SHP77 (cell line): ENCODE measurements at regions not wholly inside any gene's neighbourhood (a gene's known extent, or its start where the extent isn't known, plus 50 kb on each side); places are given as distances from the start of the nearest gene placed in this dataset.
A peak's percentile ranks its signal among the peaks of the same experiment; 100 is the strongest.
"Not testable (repeated sequence)": the region's sequence is repeated elsewhere in the genome, so short reads cannot be mapped to it uniquely, and the experiment has no call there.

Experiments
- DNase-seq, 2 experiments: peaks; one replicate each; lab custom pipeline; 2025; lab: John Stamatoyannopoulos, UW

GRCh38 chr2:47690132-47690531 lies 92.8 kb upstream of the MSH6 start:
- DNase-seq: no peak

DNA sequence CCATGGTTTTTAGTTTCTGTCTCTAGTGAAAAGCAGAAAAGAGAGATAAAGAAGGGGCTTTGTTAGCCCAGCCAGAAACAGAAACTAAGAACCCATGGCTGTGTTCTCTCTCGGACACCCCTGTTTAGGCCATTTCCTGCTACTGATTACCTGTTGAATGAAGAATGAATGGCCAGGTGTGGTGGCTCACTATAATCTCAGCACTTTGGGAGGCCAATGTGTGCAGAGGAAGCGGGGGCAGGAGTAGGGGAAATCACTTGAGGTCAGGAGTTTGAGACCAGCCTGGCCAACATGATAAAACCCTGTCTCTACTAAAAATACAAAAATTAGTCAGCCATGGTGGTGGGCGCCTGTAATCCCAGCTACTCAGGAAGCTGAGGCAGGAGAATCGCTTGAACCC lies 93.8 kb upstream of the MSH6 start:
- not testable (repeated sequence) for DNase-seq

DNA sequence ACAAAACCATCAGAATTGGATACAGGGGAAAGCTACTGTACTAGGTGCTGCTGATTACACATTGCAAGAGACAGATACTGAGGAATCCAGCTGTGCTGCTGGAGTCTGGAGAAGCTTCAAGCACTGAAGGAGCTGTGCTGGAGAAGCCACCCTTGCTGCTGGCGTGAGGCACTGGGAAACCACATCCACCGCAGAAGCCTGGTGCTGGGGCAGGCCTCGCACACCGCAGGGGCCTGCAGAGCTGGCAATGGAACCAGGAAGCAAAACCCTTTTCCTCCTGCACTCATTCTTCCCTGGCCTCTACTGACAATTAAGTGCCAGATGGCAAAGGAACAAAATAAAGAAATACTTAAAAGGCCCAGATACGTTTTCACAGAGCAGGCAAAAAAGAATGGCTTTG lies 94.4 kb upstream of the MSH6 start:
- no peak for DNase-seq

DNA sequence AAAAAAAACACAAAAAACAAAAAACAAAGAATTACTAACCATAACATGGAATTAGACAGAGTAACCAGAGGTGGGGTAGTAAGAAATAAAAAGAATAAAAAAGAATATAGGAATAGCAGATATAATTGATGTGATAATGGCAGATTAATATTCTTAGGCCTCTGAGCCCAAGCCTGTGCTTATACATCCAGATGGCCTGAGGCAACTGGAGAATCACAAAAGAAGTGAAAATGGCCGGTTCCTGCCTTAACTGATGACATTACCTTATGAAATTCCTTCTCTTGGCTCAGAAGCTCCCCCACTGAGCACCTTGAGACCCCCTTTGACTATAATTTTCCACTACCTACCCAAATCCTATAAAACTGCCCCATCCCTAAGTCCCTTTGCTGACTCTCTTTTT lies 95.1 kb upstream of the MSH6 start:
- no peak for DNase-seq

GRCh38 chr2:47686018-47686417 lies 96.9 kb upstream of the MSH6 start:
- DNase-seq: no peak

DNA sequence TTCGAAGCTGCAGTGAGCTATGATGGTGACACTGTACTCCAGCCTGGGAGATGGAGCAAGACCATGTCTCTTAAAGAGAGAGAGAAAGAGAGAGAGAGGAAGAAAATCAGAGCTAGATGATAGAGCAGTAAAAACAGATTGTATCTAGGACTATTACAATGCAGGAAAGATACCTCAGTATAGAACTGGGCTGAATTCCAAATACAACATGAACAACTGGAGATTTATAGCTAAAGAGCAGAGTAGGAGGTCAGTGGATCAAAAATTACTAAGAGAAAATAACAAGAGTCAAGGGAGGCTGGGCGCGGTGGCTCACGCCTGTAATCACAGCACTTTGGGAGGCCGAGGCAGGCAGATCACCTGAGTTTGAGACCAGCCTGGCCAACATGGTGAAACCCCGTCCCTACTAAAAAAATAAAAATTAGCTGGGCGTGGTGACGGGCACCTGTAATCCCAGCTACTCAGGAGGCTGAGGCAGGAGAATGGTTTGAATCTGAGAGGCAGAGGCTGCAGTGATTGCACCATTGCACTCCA lies 100.7 kb upstream of the MSH6 start:
- no peak for DNase-seq

GRCh38 chr2:47676261-47676926 lies 105.6 kb upstream of the KCNK12 start:
- DNase-seq: no peak

DNA sequence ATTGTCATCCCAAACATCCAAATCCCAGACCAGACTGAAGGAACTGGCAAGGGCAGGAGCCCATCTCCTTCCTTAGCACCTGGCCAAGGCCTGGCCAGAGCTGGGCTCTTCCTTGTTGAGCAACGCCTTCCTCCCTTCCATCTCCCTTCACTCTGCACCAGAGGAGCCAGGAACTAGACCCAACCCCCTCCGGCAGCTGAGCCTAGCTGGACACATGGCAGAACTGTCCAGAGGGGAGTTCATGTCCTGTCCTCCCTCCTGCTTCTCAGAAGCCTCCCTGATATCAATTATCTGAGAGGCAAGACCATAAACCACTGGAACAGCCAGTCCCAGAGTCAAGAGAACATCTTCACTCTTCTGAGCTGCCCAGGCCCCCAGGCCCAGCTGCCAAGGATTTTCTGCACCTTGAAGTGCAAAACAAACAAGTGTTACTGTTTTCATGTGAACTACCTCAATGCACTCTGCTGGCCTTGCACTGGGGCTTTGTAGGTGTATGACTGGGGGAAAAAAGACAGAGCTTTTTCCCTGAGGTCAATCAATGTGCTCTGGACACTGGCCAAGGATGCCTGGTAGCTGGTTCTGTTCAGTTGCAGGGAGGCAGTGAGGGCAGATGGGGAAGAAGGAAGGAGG lies 104.5 kb upstream of the KCNK12 start:
- DNase-seq: no peak

- no peak for DNase-seq
Observed at GRCh38 chr2:47666332-47666731, 95.5 kb upstream of the KCNK12 start.

- no peak for DNase-seq
Observed at GRCh38 chr2:47664817-47665216, 94.0 kb upstream of the KCNK12 start.

DNA sequence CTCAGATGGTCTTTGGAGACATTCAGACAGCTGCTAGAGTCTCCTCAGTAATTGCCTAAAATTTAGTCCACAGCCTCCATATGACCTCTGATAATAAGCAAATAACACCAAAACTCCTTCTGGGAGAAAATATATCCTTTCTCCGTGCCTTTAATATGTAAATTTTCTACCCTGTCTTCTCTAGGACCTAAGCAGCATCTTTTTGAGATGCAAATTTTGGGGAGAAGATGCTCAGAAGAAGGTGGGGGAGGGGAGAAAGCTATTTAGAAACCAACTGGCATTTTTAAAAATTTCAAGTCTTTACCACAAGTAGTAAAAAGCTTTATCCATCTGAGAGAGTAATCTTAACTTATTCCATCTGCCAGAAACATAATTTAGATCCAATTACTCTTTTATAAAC lies 91.8 kb upstream of the KCNK12 start:
- no peak for DNase-seq

DNA sequence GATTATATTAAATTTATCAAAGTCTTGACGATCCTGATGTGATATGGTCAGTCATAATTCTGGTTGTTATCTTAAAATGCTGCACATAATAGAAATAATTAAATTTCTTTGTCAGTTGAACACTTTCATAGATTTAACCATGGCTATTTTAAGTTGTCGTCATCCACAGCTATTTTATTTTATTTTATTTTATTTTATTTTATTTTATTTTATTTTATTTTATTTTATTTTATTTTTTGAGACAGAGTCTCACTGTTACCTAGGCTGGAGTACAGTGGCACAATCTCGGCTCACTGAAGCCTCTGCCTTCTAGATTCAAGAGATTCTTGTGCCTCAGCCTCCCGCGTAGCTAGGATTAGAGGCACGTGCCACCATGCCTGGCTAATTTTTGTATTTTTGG lies 90.5 kb upstream of the KCNK12 start:
- DNase-seq: no peak

GRCh38 chr2:47660168-47660567 lies 89.4 kb upstream of the KCNK12 start:
- no peak for DNase-seq

DNA sequence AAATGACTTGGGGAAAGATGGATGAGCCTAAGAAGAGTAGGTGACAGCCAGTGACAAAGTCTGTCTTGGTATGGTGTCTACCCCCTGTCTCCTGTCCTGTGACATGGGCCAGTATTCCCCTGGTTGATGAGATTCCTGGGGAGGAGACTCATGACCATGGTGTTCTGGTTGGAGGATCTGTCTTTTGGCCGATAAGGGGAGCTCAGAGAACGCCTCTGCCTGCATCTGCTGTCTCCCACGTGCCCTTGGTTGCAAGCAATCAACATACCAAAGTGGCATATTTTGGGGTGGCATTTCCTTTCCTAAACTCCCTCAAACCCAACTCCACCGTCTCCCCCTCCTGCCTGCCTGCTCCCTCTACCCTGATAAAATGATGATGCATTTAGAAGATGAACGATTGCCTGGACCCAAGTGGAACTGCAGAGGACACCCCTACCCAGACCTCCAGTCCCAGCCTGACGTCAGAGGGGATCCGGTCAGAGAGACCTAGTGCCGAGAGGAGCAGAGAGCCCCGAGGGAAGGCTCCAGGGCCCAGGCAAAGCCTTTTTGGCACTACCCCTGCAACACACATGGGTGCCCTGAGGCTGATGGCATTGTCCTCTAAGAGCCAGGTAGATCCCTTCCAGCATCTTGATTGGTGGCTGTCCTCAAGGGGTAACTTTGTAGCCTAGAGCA lies 88.0 kb upstream of the KCNK12 start:
- no peak for DNase-seq

GRCh38 chr2:47657886-47658489 lies 87.2 kb upstream of the KCNK12 start:
- DNase-seq: no peak

DNA sequence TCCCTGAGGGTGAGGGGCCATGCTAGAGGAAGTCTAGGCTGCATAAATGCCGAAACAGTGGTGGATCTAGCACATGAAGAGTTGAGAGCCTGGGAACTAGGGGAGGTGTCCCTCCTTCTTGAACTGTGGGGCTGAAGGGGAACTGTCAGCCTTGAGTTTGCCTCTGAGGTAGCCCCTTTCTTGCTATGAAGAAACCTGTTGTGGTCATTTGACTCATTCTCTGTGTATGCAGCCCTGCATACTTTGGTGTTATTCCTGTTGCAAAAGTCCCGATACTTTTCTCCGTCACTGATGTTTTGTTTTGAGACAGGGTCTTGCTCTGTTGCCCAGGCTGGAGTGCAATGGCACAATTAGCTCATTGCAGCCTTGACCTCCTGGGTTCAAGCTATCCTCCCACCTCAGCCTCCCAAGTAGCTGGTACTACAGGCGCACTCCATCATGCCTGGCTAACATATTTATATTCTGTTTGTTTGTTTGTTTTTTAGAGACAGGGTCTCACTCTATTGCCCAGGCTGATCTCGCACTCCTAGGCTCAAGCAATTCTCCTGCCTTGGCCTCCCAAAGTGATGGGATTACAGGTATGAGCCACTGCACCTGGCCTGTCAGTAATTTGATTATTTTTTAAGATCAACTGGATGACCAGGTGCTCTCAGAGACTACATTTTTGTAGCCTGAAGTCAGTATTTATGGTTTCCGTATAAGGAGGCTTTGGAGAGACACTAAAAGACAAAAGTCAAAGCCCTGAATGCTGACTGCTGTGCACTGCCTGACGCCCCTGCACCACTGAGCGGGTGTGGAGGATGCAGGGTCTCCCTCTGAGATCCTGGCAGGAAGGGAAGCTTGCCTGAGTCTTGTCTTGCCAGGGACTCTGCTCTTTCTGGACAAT lies 86.2 kb upstream of the KCNK12 start:
- no peak for DNase-seq

DNA sequence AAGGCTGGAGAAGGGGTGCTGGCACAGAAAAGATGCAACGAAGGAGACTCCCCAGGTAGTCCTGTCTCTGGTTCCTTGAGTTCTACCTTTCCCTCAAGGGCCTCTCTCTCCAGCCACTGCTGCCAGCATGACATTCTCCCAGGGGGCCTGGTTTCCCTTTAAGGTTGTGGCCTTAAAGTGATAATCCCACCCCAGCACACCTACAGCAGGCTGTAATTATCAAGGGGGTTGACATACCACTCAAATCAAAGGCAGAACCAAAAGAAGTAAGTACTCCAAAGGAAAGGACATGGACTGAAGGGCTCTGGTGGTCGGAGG lies 84.7 kb upstream of the KCNK12 start:
- DNase-seq: no peak

GRCh38 chr2:47654790-47655562 lies 84.2 kb upstream of the KCNK12 start:
- no peak for DNase-seq

GRCh38 chr2:47653902-47654789 lies 83.4 kb upstream of the KCNK12 start:
- peak; percentile 82 to 83 for DNase-seq

DNA sequence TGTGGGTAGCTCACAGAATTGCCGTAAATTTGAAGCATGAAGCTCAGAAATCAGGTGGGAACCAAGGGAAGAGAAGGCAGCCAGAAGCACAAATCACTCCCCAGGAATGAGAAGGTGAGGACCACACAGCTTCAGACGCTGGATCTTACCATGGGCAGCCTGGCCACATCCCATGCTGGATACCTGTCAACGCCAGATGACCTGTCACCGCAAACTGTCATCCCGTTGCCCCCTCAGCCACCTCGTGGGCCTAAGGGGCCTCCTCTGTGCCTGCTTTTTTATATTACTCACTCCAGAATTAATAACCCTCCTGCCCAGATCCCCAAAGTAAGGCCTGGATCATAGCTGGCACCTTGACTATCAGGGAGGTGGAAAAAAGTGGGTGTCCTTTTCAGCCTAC lies 82.3 kb upstream of the KCNK12 start:
- no peak for DNase-seq
